PC-3 (cell line): ENCODE measurements at regions not wholly inside any gene's neighbourhood (a gene's known extent, or its start where the extent isn't known, plus 50 kb on each side); places are given as distances from the start of the nearest gene placed in this dataset.

Experiments used
- CTCF ChIP-seq: fragments of 300-600 bp; sonication (generic); conservative IDR thresholded peaks from 2 replicates; pipeline ENCODE4 v1.5.1; 2017; ENCODE audit warnings: antibody characterized with exemption, low read depth, mild to moderate bottlenecking, low read length
- EZH2 ChIP-seq: fragments of 300-600 bp; sonication (generic); IDR thresholded peaks from one replicate; pipeline ENCODE4 v1.6.1; 2017; ENCODE audit warnings: antibody characterized with exemption, mild to moderate bottlenecking, low read length; ENCODE audit not compliant: unreplicated experiment

GRCh38 chr11:134558916-134559601 is 147.0 kb upstream of the B3GAT1 start:
- no peak for TF ChIP-seq EZH2
- no peak for TF ChIP-seq CTCF
